ENCODE measurements at regions not wholly inside any gene's neighbourhood (a gene's known extent, or its start where the extent isn't known, plus 50 kb on each side); places are given as distances from the start of the nearest gene placed in this dataset.

DNA sequence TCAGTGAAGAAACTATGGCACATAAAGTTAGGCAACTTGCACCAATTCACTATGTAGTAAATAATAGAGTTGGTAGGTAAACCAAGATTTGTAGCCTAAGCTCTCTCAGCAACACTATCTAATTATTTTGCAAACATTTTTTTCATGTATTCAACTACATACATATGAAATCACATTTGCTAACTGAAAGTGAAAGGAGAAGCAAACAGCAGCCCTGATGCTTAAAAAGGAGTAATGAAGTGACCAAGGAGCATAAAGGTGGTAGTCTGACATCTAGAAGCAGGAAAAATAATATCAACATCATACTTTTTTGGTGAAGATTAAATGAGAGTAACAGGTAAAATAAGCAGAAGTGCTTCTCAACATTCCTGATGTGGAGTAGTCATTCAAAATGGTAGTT, 603.7 kb downstream of the GRXCR1 start:
- TF ChIP-seq EP300 (IDR thresholded peaks at IDR 0.05; ENCODE audit: borderline replicate concordance in 1 of 2, control insufficient read depth in 1 of 2, low read depth in 2 of 2, low read length in 2 of 2), result no peak
- no peak for TF ChIP-seq IKZF2 (IDR thresholded peaks at IDR 0.05)
- no peak for TF ChIP-seq ZNF217 (IDR thresholded peaks at IDR 0.05)
- no peak for TF ChIP-seq CTCF (IDR thresholded peaks at IDR 0.05 in 2 of 3, conservative IDR thresholded peaks at IDR 0.05 in 1 of 3; ENCODE audit: control insufficient read depth in 2 of 3, extremely low read depth in 1 of 3, insufficient read depth in 1 of 3, low read depth in 3 of 3, low read length in 3 of 3)
- TF ChIP-seq POLR2A (IDR thresholded peaks at IDR 0.05; ENCODE audit: low read depth, low read length), result no peak
- no peak for TF ChIP-seq CEBPB (IDR thresholded peaks at IDR 0.05; ENCODE audit: borderline replicate concordance in 1 of 2, low read depth in 2 of 2, low read length in 2 of 2)
- TF ChIP-seq, protein P1, sequence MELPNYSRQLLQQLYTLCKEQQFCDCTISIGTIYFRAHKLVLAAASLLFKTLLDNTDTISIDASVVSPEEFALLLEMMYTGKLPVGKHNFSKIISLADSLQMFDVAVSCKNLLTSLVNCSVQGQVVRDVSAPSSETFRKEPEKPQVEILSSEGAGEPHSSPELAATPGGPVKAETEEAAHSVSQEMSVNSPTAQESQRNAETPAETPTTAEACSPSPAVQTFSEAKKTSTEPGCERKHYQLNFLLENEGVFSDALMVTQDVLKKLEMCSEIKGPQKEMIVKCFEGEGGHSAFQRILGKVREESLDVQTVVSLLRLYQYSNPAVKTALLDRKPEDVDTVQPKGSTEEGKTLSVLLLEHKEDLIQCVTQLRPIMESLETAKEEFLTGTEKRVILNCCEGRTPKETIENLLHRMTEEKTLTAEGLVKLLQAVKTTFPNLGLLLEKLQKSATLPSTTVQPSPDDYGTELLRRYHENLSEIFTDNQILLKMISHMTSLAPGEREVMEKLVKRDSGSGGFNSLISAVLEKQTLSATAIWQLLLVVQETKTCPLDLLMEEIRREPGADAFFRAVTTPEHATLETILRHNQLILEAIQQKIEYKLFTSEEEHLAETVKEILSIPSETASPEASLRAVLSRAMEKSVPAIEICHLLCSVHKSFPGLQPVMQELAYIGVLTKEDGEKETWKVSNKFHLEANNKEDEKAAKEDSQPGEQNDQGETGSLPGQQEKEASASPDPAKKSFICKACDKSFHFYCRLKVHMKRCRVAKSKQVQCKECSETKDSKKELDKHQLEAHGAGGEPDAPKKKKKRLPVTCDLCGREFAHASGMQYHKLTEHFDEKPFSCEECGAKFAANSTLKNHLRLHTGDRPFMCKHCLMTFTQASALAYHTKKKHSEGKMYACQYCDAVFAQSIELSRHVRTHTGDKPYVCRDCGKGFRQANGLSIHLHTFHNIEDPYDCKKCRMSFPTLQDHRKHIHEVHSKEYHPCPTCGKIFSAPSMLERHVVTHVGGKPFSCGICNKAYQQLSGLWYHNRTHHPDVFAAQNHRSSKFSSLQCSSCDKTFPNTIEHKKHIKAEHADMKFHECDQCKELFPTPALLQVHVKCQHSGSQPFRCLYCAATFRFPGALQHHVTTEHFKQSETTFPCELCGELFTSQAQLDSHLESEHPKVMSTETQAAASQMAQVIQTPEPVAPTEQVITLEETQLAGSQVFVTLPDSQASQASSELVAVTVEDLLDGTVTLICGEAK (IDR thresholded peaks at IDR 0.05; ENCODE audit: borderline replicate concordance), result no peak

Data from GM12878 (cell line).